HG03280 (cell line): ENCODE measurements at regions not wholly inside any gene's neighbourhood (a gene's known extent, or its start where the extent isn't known, plus 50 kb on each side); places are given as distances from the start of the nearest gene placed in this dataset.

Experiments used
- ATAC-seq: cut with Tn5 transposase; IDR thresholded peaks from one replicate; pipeline ENCODE4 v1.9.1; 2021; ENCODE audit warnings: mild to moderate bottlenecking, moderate library complexity; ENCODE audit not compliant: unreplicated experiment

DNA sequence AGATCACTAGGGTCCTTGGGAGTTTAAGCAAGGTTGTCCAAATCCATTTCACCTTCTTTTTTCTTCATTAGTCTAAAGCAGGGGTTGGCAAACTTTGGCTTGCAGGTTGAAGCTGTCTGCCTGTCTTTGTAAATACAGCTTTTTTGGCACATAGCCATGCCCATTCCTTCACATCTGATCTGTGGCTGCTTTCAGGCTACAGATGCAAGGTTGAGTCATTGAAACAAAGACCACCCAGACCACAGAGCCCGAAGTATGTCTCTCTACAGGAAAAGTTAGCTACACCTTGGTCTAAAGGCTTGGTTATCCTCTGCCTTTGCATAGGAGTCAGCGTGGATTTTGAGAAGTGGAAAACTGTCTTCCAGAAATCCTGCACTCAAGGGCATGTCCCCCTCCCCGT is 238.1 kb upstream of the STS start:
- no peak for ATAC-seq

DNA sequence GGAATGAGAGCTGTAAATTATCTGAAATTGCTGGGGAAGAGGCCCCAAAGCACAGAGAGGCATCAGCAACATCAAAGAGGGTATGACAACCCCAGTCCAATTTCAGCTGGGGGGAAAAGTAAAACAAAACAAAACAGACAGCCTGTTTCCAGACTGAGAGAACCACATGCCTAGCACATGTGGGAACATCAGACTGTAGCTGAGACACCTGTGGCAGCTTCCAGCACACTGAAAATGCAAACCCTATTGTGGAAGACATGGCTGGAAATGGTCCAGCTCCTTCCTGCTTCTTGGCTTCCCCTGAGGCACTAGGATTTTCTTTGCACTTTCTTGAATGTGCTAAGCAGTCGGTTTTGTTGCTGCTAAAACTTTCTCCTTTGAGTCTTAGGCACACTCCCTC is 240.9 kb upstream of the STS start:
- no peak for ATAC-seq

- no peak for ATAC-seq
These were observed 243.4 kb upstream of the STS start for GRCh38 chrX:6904156-6904555.

- no peak for ATAC-seq
These were observed 249.1 kb upstream of the STS start for GRCh38 chrX:6898371-6898770.

DNA sequence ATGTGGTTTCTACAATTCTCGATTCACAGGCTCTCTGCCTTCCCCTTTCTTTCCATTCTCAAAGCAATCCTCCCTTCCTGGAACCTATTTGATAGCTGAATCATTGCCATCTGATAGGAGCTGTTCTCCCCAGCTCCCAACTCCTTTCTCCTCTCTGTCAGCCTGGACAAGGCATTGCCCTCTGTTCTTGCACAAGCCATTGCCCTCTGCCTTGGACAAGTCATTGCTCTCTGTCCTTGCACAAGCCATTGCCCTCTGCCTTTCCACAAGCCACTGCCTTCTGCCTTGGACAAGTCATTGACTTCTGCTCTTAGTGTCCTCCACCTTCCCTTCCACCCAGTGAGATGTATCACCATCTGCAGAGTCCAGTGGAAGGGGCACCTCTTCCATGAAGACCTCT is 256.1 kb upstream of the STS start:
- ATAC-seq = no peak

GRCh38 chrX:6890544-6891261 is 256.8 kb upstream of the STS start:
- no peak for ATAC-seq

- ATAC-seq = no peak
These were observed 261.6 kb upstream of the STS start for GRCh38 chrX:6885909-6886308.

DNA sequence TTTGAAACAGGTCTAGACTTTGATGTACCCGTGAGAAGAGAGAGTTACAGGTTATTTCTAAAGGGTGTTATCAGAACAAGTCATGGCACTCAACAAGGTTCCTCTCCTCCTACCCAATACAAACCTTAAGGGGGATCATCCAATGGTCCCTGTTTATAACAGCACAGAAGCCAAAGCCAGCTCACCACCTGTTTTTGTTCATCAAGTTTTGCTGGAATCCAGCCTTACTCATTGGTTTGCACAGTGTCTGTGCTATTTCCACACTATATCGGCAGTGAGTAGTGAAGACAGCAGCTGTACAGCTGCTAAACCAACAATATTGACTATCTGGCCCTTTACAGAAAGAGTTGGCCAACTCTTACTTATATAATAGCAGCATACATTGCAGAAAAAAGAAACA is 262.1 kb upstream of the STS start:
- ATAC-seq = no peak

GRCh38 chrX:6861456-6861855 is 286.1 kb upstream of the STS start:
- ATAC-seq = no peak

DNA sequence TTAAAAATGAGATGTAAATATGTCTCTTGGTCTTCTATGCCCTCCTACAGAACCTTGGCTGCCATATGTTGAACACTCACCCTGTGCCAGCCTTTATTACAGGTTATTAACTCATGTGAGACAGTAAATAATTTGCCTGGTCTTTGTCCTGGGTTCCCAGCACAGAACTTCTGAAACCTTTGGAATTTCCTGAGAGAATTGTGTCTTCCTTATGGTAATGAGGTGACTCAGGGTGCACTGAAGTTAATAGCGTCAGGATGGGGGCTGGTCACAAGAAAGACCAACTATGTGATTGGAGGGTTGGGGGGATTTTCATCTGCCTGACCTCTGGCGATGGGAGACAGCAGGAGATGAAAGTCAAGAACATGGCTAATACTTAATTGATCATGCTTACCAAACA is 289.8 kb upstream of the STS start:
- no peak for ATAC-seq

DNA sequence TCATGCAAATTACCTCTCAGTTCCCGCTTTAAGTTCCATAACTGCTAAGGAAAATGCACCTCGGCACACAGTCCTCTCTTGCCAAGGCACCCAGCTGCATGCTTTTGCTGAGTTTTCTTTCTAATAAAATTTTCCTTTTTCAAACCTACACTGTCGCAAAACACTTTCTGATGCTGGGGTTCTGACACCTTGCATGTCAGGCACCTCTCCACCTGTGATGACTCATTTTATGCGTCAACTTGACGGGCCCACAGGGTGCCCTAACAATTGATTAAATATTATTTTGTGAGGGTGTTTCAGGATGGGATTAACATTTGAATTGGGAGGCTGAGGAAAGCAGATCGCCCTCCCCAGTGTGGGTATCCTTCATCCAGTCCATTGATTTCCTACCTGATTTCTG is 291.0 kb upstream of the STS start:
- no peak for ATAC-seq

DNA sequence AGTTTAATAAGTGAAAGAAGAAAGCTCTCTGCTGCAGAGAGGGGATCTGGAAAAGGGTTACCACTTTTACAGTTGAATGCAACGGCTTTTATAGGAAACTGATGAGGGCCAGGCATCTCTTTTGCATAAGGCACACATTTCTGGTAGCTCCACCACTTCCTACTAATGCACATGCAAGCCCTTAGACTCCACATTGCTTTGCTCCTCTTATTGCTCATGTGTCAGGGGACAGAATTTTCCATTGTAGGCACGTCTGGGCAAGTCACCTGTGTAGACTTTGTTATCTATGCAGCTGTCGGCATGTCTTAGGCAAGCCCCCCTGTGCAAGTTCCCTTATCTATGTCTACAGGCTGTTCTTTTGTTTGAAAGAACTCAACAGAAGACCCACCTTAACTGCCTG is 294.6 kb upstream of the STS start:
- ATAC-seq = no peak

GRCh38 chrX:6852121-6852520 is 295.4 kb upstream of the STS start:
- no peak for ATAC-seq

GRCh38 chrX:6851140-6851539 is 296.4 kb upstream of the STS start:
- no peak for ATAC-seq

DNA sequence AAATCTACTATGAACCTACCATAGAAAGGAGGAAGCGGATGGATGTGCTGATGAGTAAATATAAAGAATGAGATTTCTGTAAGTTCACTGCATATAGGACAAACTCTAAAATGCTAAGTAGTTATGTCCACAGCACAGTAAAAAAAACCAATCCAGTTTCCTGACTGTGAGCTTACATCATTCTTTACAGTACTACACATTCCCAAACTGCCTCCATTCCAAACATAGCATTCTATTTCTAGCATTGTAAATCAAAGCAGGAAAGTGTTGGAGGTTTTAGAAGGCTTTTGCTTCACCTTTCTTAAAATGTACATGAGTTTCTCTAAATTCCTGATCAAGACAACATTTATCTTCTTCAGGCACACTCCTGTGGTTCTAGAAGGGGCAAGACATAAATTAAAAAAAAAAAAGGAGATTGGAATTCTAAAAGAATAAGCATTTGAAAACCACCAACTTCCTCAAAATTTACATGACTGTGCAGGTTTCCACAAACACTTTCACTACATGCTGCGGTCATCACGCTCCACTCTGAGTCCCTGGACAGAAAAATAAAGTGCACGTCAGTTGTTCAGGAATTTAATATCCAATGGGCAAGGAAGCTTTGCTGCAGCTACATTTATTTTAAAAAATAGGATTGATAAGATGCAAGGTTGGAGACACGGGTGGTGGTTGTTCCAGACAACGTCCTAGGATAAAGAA is 297.6 kb upstream of the STS start:
- ATAC-seq = no peak

GRCh38 chrX:6832619-6833018 is 297.7 kb upstream of the VCX3A start:
- ATAC-seq = no peak

DNA sequence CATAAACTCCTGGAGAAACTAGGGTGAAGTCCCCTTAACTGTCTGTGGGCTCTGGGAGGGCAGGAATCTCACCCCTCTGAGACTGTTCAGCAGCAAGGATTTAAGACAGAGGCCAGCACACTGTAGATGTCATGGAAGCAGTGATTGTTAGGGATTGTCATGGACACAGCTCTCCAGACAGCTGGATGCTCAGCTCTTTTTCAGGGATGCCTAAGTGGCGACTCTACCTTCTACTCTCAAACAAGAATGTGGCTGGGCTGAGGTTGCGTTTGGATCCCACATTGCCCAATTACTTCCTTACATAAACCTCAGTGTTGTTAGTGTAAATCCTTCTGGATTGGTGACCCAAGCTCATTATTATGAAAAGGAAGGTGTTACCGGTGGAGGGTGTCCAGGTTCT is 291.9 kb upstream of the VCX3A start:
- ATAC-seq = no peak

GRCh38 chrX:6821730-6822129 is 286.8 kb upstream of the VCX3A start:
- ATAC-seq = no peak

DNA sequence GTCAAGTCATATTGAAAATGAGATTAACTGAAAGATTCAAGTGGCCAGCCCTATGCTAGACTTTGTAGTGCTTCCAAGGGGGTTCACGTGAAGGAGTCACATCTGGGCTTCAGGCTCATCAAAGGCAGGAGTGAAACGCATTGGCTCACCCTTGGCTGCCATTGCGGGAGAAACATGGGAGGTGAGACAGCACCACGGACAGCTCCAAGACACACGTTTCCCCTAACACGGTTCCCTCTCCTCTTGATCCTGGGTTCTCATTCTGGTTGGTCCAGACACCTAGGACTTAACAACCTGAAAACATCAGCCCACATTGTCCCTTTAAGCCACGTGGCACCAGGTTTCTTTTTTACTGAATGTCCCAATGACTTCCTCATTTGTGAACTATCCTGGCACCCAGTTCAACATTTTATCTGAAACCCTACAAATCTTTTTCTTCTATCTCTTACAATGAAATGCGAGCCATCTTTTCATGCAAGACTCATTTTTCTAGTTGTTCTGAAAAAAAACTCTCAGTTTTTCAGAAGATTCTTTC is 279.0 kb upstream of the VCX3A start:
- ATAC-seq = no peak

GRCh38 chrX:6812087-6812486 is 277.2 kb upstream of the VCX3A start:
- ATAC-seq = no peak

DNA sequence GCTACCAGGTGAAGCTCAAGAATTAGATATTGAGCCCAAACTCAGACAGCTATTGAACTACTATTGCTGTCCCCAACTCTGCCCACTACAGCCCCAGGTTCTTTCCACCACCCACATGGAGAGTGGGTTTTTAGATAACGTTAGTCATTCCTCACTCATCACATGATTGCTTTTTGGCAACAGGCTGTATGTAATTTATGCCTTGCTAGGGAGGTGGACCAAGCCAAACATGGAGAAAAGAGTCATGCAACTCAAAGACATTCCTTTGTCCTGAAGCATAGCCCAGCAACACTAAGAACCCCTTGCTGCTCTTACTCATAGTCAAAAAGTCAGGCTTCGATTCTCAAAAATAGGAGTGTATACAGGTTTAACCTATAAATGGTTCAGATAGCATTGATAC is 275.9 kb upstream of the VCX3A start:
- ATAC-seq = no peak

DNA sequence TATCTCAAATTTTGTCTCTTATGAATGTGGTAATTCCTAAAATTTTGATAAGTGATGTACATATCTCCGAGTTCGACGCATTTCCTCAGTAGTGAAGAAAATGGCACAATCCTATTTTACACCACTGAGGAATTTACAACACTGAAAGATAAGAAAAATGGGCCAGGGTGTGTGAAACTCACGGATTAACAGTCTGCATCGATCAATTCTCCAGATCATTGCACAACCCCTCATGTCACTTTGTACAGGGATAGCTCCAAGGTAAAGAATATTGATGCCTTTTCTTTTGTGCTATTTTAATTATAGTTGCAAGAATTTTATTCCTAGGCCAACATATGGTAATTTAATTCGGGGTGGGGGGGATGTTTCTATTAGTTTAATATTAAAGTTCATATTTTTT is 268.7 kb upstream of the VCX3A start:
- ATAC-seq = no peak

- ATAC-seq = no peak
These were observed 258.1 kb upstream of the VCX3A start for GRCh38 chrX:6793000-6793399.
